ENCODE measurements at regions not wholly inside any gene's neighbourhood (a gene's known extent, or its start where the extent isn't known, plus 50 kb on each side); places are given as distances from the start of the nearest gene placed in this dataset.
"Not testable (repeated sequence)": the region's sequence is repeated elsewhere in the genome, so short reads cannot be mapped to it uniquely, and the experiment has no call there.

- Mint-ChIP-seq H3K9me3 (ENCODE audit: low read depth) (no peaks in the 10 kb centered on the region), H3K4me1 (ENCODE audit: low read depth) (peaks cover 1% of the 10 kb centered on the region)
These were observed 116.7 kb upstream of the CHST9 start for GRCh38 chr18:27301615-27302378.

GRCh38 chr18:27298214-27298804, 113.2 kb upstream of the CHST9 start:
- Mint-ChIP-seq H3K27me3 (no peaks in the 10 kb centered on the region), H3K27ac (no peak overlapping the region), H3K4me1 (ENCODE audit: low read depth) (peaks cover 1% of the 10 kb centered on the region), H3K4me3 (ENCODE audit: low read depth) (no peak overlapping the region), H3K36me3 (ENCODE audit: insufficient read depth) (no peaks in the 10 kb centered on the region), H3K9me3 (ENCODE audit: low read depth) (no peaks in the 10 kb centered on the region)
- no peak for DNase-seq (ENCODE audit: low spot score, unreplicated experiment)
- peak; percentile 60 for TF ChIP-seq CTCF (IDR thresholded peaks at IDR 0.05; ENCODE audit: unreplicated experiment)

More at GRCh38 chr18:27301615-27302378, 116.7 kb upstream of the CHST9 start:
- Mint-ChIP-seq H3K27me3 (no peaks in the 10 kb centered on the region), H3K36me3 (ENCODE audit: insufficient read depth) (no peaks in the 10 kb centered on the region), H3K27ac (no peak overlapping the region), H3K4me3 (ENCODE audit: low read depth) (no peak overlapping the region)
- TF ChIP-seq CTCF (IDR thresholded peaks at IDR 0.05; ENCODE audit: unreplicated experiment) = no peak
- no peak for DNase-seq (ENCODE audit: low spot score, unreplicated experiment)

DNA sequence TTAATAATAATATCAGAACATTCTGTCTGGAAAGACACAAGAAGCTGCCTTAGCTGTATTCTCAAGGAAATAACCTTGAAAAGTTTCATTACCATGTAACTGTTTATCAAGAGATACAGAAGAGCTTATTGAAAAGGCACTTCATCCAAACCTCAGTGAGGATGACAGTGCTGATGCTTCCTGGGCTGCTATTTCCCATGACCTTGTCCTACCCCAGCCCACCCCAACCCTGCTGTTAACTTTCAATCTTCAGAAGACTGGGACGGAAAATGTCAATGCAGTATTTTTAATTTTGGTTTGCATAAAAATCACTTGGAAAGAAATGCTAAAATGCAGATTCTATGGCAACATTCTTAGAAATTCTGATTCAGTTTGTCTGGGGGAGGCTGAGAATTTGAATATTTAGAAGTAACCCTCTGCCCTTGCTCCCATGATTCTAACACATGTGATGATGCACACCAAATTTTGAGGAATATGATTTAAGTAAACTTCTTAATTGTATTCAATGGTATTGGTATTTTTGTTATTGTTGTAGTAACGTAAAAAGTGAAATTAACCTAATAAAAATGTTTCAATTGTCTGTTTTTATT, 101.0 kb upstream of the CHST9 start:
- H3K4me1 Mint-ChIP-seq (ENCODE audit: low read depth); H3K27ac Mint-ChIP-seq; H3K36me3 Mint-ChIP-seq (ENCODE audit: insufficient read depth); H3K9me3 Mint-ChIP-seq (ENCODE audit: low read depth); H3K27me3 Mint-ChIP-seq; DNase-seq (ENCODE audit: low spot score, unreplicated experiment); H3K4me3 Mint-ChIP-seq (ENCODE audit: low read depth): not testable (repeated sequence)

GRCh38 chr18:27278131-27278530, 93.0 kb upstream of the CHST9 start:
- Mint-ChIP-seq H3K9me3 (ENCODE audit: low read depth) (no peaks in the 10 kb centered on the region), H3K4me3 (ENCODE audit: low read depth) (no peak overlapping the region), H3K36me3 (ENCODE audit: insufficient read depth) (no peaks in the 10 kb centered on the region), H3K27ac (no peak overlapping the region), H3K4me1 (ENCODE audit: low read depth) (peaks cover 2% of the 10 kb centered on the region), H3K27me3 (no peaks in the 10 kb centered on the region)
- DNase-seq (ENCODE audit: low spot score, unreplicated experiment) = no peak
- no peak for TF ChIP-seq CTCF (IDR thresholded peaks at IDR 0.05; ENCODE audit: unreplicated experiment)

DNA sequence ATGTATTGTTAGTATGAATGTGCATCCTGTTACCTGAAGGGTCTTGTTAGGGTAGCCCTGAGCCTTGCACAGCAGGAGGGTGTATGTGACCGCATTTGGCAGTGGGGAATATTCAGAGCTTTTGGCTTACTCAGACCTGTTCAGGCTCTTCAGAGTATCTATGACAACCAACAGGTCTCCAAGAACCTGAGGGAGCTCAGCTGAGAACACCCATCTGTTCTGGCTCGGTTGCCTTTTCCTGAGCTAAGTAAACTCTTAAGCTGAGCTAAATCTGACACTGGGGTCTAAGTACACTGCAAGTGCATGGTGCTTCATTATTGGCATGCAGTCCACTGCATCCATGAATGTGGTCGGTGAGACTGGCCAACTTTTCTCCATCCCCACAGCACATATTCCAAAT, 92.4 kb upstream of the CHST9 start:
- H3K36me3 Mint-ChIP-seq (ENCODE audit: insufficient read depth) = no peaks in the 10 kb centered on the region
- H3K4me1 Mint-ChIP-seq (ENCODE audit: low read depth) = peaks cover 2% of the 10 kb centered on the region
- H3K4me3 Mint-ChIP-seq (ENCODE audit: low read depth) = no peak overlapping the region
- no peak overlapping the region for H3K27ac Mint-ChIP-seq
- H3K9me3 Mint-ChIP-seq (ENCODE audit: low read depth) = no peaks in the 10 kb centered on the region
- no peak for TF ChIP-seq CTCF (IDR thresholded peaks at IDR 0.05; ENCODE audit: unreplicated experiment)
- no peak for DNase-seq (ENCODE audit: low spot score, unreplicated experiment)
- H3K27me3 Mint-ChIP-seq = no peaks in the 10 kb centered on the region
